DOHH2 (cell line): ENCODE measurements at regions not wholly inside any gene's neighbourhood (a gene's known extent, or its start where the extent isn't known, plus 50 kb on each side); places are given as distances from the start of the nearest gene placed in this dataset.

Experiments used
- H3F3A ChIP-seq: fragments of 200-600 bp; sonication (generic), shearing (Covaris generic); 2 replicates; pipeline ENCODE4 v1.6.0; 2016; ENCODE audit warnings: antibody characterized with exemption, mild to moderate bottlenecking; ENCODE audit not compliant: control insufficient read depth, insufficient read depth
- H3K27ac ChIP-seq: fragments of 200-600 bp; sonication (generic); 2 replicates; pipeline ENCODE4 v1.5.1; 2014; ENCODE audit warnings: low read depth, mild to moderate bottlenecking, low read length, moderate library complexity
- H3K27me3 ChIP-seq: fragments of 200-600 bp; sonication (generic); 2 replicates; pipeline ENCODE4 v1.6.1; 2014; ENCODE audit warnings: mild to moderate bottlenecking, low read length, mixed read lengths; ENCODE audit not compliant: control insufficient read depth
- H3K36me3 ChIP-seq: fragments of 200-600 bp; sonication (generic); 2 replicates; pipeline ENCODE4 v1.6.1; 2014; ENCODE audit warnings: mild to moderate bottlenecking, low read length, moderate library complexity, mixed read lengths; ENCODE audit not compliant: control insufficient read depth
- H3K4me1 ChIP-seq: fragments of 200-600 bp; sonication (generic); 2 replicates; pipeline ENCODE4 v1.6.1; 2014; ENCODE audit warnings: mild to moderate bottlenecking, low read length, mixed read lengths; ENCODE audit not compliant: control insufficient read depth
- H3K4me2 ChIP-seq: fragments of 200-600 bp; sonication (generic); 2 replicates; pipeline ENCODE4 v1.6.0; 2014; ENCODE audit warnings: mild to moderate bottlenecking, low read length, moderate library complexity
- H3K4me3 ChIP-seq: fragments of 200-600 bp; sonication (generic); 2 replicates; pipeline ENCODE4 v1.5.1; 2014; ENCODE audit warnings: mild to moderate bottlenecking, low read length, mixed read lengths
- H3K79me2 ChIP-seq: fragments of 200-600 bp; sonication (generic); 2 replicates; pipeline ENCODE4 v1.6.1; 2014; ENCODE audit warnings: mild to moderate bottlenecking, low read length, mixed read lengths; ENCODE audit not compliant: control insufficient read depth
- H3K9me2 ChIP-seq: fragments of 200-600 bp; sonication (generic); replicated peaks from 2 replicates; pipeline ENCODE4 v1.6.1; 2014; ENCODE audit warnings: mild to moderate bottlenecking, low read length, mixed read lengths; ENCODE audit not compliant: control insufficient read depth
- H3K9me3 ChIP-seq: fragments of 200-600 bp; sonication (generic); 2 replicates; pipeline ENCODE4 v1.6.1; 2014; ENCODE audit warnings: antibody characterized with exemption, low read length, mixed read lengths; ENCODE audit not compliant: control insufficient read depth, insufficient read depth
- H4K20me1 ChIP-seq: fragments of 200-600 bp; sonication (generic); 2 replicates; pipeline ENCODE4 v1.6.0; 2014; ENCODE audit warnings: low read depth, mild to moderate bottlenecking, antibody characterized with exemption, low read length, moderate library complexity; ENCODE audit not compliant: control insufficient read depth, insufficient read depth
- EZH2phosphoT487 ChIP-seq: fragments of 200-600 bp; sonication (generic); IDR thresholded peaks from 2 replicates; pipeline ENCODE4 v1.6.1; 2017; ENCODE audit warnings: borderline replicate concordance, mild to moderate bottlenecking, antibody characterized with exemption, low read length, moderate library complexity, mixed read lengths
- TF ChIP-seq, protein P1 (sequence below): fragments of 200-600 bp; sonication (generic); IDR thresholded peaks from one replicate; pipeline ENCODE4 v1.5.1; 2014; ENCODE audit warnings: antibody characterized with exemption, mild to moderate bottlenecking, low read depth, low read length; ENCODE audit not compliant: poor library complexity, severe bottlenecking

DNA sequence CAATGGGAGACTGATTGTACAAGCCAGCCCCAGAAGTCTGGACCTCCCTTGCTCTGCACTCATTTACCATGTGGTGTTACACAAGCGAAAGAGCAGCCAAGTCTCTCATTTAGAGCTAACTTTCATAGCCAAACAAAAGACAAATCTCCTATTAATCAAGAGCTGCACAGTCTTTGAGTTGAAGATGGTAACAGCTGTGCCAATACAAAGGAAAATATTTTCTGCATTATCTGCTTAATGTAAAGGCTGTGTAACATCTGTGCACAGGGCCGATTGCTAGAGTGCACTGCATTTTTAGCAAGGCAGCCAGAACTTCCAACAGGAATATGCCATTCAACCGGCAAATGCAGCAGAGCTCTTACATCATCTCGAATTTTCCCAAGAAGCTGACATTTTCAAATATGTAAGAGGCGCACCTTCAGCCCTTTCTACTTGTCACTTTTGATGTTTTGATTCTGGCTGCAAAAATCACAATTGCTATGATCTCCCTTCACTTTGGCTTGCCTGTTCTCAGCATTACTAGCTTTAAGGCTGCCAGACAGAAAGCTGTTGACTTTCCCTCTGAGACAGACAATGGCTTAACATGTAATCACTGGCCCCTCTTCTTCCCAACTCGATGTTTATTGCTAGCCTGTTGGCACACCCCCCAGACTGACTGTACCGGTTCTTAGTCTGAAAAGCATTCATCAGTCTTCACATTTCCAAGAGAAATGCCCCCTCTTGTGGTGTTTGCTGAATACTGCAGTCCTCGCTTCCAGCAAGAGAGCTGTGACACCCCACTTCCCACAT is 96.9 kb upstream of the TANK start:
- Histone ChIP-seq H3K9me3 (no peaks in the 10 kb centered on the region), H3F3A (peaks cover 9% of the 10 kb centered on the region), H3K4me2 (peak overlapping the region; percentile 44), H3K9me2 (no peaks in the 10 kb centered on the region), H3K36me3 (no peaks in the 10 kb centered on the region), H3K79me2 (no peaks in the 10 kb centered on the region), H4K20me1 (no peaks in the 10 kb centered on the region), H3K4me1 (peaks cover 26% of the 10 kb centered on the region), H3K27ac (no peak overlapping the region), H3K4me3 (peak overlapping the region; percentile 10; the same call in 1 of the 2 replicates), H3K27me3 (no peaks in the 10 kb centered on the region)
- TF ChIP-seq, protein P1, sequence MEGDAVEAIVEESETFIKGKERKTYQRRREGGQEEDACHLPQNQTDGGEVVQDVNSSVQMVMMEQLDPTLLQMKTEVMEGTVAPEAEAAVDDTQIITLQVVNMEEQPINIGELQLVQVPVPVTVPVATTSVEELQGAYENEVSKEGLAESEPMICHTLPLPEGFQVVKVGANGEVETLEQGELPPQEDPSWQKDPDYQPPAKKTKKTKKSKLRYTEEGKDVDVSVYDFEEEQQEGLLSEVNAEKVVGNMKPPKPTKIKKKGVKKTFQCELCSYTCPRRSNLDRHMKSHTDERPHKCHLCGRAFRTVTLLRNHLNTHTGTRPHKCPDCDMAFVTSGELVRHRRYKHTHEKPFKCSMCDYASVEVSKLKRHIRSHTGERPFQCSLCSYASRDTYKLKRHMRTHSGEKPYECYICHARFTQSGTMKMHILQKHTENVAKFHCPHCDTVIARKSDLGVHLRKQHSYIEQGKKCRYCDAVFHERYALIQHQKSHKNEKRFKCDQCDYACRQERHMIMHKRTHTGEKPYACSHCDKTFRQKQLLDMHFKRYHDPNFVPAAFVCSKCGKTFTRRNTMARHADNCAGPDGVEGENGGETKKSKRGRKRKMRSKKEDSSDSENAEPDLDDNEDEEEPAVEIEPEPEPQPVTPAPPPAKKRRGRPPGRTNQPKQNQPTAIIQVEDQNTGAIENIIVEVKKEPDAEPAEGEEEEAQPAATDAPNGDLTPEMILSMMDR: peak; percentile 90
- no peak for TF ChIP-seq EZH2phosphoT487

DNA sequence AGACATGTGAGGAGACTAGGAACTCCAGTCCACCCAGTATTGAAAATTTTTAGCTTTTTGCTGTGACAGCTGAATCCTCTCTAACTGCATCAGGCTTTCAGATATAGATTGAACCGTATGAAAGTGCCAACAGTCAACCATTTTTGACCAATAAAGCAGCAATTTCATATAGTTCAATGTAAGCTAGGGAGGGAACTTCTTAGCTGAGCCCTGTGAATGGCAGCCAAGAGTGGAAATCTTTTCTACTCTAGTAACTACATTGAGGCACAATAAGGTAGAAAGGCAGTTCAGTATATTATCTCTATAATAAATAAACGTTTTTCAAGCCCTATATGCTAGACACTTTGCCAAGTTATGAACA is 96.3 kb upstream of the TANK start:
- Histone ChIP-seq H3K27ac (no peak overlapping the region), H3K4me2 (peak overlapping the region; percentile 44), H3K4me3 (peak overlapping the region; percentile 10; the same call in 1 of the 2 replicates)

DNA sequence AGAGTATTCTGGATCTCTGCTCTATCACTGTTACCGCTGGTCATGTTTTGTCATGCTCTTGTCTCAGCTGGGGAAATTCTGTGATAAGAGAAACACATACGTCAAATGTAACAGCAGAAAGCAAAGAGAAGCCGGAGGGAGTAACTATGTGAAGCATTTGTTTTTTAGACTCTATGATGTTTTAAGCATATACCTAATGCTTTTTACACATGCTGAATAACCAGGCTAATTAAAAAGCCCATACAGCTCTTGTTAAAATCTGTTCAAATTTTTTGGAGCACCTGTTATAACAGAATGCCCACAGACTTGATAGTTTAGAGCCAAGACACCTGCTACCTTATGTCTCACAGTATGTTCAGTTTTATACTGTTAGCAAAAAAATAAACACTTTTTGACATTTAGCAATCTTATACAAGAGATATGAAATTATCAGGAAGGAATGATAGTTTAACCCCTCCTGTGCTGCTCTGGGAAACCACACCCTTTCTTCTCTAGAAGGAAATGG is 92.3 kb upstream of the TANK start:
- Histone ChIP-seq H4K20me1 (no peaks in the 10 kb centered on the region), H3K27ac (no peak overlapping the region), H3K4me2 (peak overlapping the region; percentile 34), H3F3A (peaks cover 9% of the 10 kb centered on the region), H3K4me1 (peaks cover 49% of the 10 kb centered on the region), H3K4me3 (no peak overlapping the region), H3K36me3 (no peaks in the 10 kb centered on the region), H3K79me2 (no peaks in the 10 kb centered on the region), H3K9me2 (no peaks in the 10 kb centered on the region), H3K27me3 (no peaks in the 10 kb centered on the region), H3K9me3 (no peaks in the 10 kb centered on the region)
- no peak for TF ChIP-seq EZH2phosphoT487
- TF ChIP-seq, protein P1: no peak

More for the DNA sequence above, 96.3 kb upstream of the TANK start:
- Histone ChIP-seq H3K9me2 (no peaks in the 10 kb centered on the region), H3K4me1 (peaks cover 31% of the 10 kb centered on the region), H3F3A (peaks cover 9% of the 10 kb centered on the region), H3K27me3 (no peaks in the 10 kb centered on the region), H3K9me3 (no peaks in the 10 kb centered on the region), H3K79me2 (no peaks in the 10 kb centered on the region), H3K36me3 (no peaks in the 10 kb centered on the region), H4K20me1 (no peaks in the 10 kb centered on the region)
- TF ChIP-seq, protein P1: peak; percentile 6
- no peak for TF ChIP-seq EZH2phosphoT487
